SH-SY5Y (cell line): ENCODE measurements at regions not wholly inside any gene's neighbourhood (a gene's known extent, or its start where the extent isn't known, plus 50 kb on each side); places are given as distances from the start of the nearest gene placed in this dataset.

ENCODE experiments used
- GATA2 ChIP-seq: IDR thresholded peaks from 2 replicates; pipeline ENCODE4 v1.6.1; 2011; ENCODE audit warnings: mild to moderate bottlenecking, low read depth, low read length
- GATA3 ChIP-seq: IDR thresholded peaks from 2 replicates; pipeline ENCODE4 v1.6.1; 2011; ENCODE audit warnings: low read depth, mild to moderate bottlenecking, low read length, moderate library complexity

DNA sequence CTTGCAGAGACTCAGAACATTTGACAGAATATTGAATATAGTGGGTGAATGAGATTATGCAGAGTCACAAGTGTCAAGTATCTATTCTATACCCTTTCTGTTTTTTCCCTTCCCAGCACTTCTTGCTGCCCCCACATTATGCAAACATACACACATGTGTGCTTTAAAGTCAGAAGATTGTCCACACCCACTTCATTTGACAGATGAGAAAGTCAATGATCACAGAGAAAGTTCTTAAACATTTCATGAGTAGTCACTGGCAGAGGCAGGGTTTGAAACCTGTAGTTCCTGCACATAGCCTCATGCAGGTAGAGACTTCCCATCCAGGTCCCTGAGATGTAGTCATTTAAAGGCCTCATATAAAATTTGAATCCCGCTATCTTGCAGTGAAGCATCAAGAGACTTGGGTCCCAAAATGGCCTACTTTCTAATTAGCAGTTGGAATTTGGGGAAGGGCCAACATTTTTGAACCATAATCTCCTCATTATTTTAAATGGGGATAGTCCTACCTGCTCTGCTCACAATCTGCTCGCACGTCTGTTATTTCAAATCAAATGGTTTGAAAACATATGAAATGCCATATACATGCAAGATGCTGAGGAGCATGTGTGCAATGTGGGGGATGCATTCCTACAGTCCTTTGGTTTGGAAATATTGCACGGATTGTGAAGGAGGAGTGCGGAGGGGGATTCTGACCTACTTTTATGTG lies 217.8 kb downstream of the STK31 start:
- TF ChIP-seq GATA2, result no peak
- no peak for TF ChIP-seq GATA3
